ENCODE measurements at regions not wholly inside any gene's neighbourhood (a gene's known extent, or its start where the extent isn't known, plus 50 kb on each side); places are given as distances from the start of the nearest gene placed in this dataset.

DNA sequence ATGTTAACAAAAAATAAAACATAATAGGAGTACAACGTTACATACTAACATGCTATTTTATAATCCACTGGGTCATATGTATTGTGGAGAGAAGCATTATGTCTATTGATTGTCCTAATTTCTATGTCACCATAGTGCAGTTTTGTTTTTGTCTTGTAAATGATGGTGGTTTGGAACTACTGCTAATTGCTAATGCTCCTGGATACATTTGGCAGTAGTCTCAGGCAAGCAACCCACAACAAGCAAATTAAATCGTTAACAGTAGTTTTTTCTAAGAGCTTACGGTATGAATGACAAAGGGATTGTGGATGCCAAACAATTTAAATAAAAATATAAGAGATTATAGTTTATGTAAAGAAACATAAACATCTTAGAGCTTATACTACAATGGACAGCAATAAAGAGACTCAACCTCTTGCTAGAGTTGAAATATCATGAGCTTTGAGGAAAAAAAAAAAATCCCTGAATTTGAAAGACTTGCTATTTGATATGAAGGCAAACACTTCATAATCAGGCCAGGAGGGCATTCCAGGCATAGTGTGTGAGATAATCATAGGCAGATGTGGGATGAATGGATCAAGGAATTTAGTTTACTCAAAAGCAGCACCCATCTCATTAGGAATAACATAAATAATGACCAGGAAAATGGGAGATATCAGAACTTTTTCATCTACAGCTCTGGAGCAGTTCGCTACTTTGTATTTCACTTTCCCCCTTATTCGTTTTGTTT lies 181.3 kb downstream of the CCDC59 start:
- TF ChIP-seq POLR2AphosphoS5 (IDR thresholded peaks at IDR 0.05; ENCODE audit: borderline replicate concordance, low read depth, low read length) (no peak), EZH2 (IDR thresholded peaks at IDR 0.05) (no peak), FOXP2 (optimal IDR thresholded peaks at IDR 0.05; ENCODE audit: control extremely low read depth, extremely low read length, insufficient read depth) (no peak)
